H9 (cell line): ENCODE measurements at regions not wholly inside any gene's neighbourhood (a gene's known extent, or its start where the extent isn't known, plus 50 kb on each side); places are given as distances from the start of the nearest gene placed in this dataset.

Experiments used
- DNase-seq: peaks from one replicate; pipeline ENCODE4 v3.0.0-alpha.2; 2017
- H2AFZ ChIP-seq: one replicate; pipeline ENCODE4 v1.6.1; 2013; ENCODE audit warnings: mild to moderate bottlenecking, low read length, control low read depth, moderate library complexity
- H2AK5ac ChIP-seq: 2 replicates; pipeline ENCODE4 v1.6.1; 2013; ENCODE audit warnings: low read length, control low read depth, mixed read lengths; ENCODE audit not compliant: insufficient read length
- H2BK120ac ChIP-seq: one replicate; pipeline ENCODE4 v1.6.1; 2013; ENCODE audit warnings: low read depth, mild to moderate bottlenecking, low read length, control low read depth, inconsistent platforms; ENCODE audit not compliant: poor library complexity, severe bottlenecking
- H2BK12ac ChIP-seq: 2 replicates; pipeline ENCODE4 v1.6.1; 2013; ENCODE audit warnings: low read length, control low read depth, mixed read lengths, low read depth; ENCODE audit not compliant: insufficient read length
- H2BK15ac ChIP-seq: 2 replicates; pipeline ENCODE4 v1.6.1; 2013; ENCODE audit warnings: low read depth, low read length, control low read depth
- H2BK20ac ChIP-seq: one replicate; pipeline ENCODE4 v1.6.1; 2013; ENCODE audit warnings: low read depth, mild to moderate bottlenecking, low read length, control low read depth, inconsistent platforms; ENCODE audit not compliant: poor library complexity, severe bottlenecking
- H2BK5ac ChIP-seq: 2 replicates; pipeline ENCODE4 v1.6.1; 2013; ENCODE audit warnings: low read length, control low read depth, mixed read lengths; ENCODE audit not compliant: insufficient read length
- H3K14ac ChIP-seq: 2 replicates; pipeline ENCODE4 v1.6.1; 2013; ENCODE audit warnings: low read length, control low read depth; ENCODE audit not compliant: insufficient read depth
- H3K18ac ChIP-seq: 2 replicates; pipeline ENCODE4 v1.6.1; 2013; ENCODE audit warnings: low read depth, mild to moderate bottlenecking, mixed read lengths, low read length, control low read depth; ENCODE audit not compliant: insufficient read length
- H3K23ac ChIP-seq: 2 replicates; pipeline ENCODE4 v1.6.1; 2013; ENCODE audit warnings: low read length, control low read depth, mixed read lengths, low read depth; ENCODE audit not compliant: insufficient read length
- H3K23me2 ChIP-seq: 2 replicates; pipeline ENCODE4 v1.6.1; 2013; ENCODE audit warnings: low read depth, mild to moderate bottlenecking, mixed read lengths, low read length, control low read depth; ENCODE audit not compliant: insufficient read length, poor library complexity, severe bottlenecking
- H3K27ac ChIP-seq: 2 replicates; pipeline ENCODE4 v1.5.1; 2013; ENCODE audit warnings: low read length, control low read depth, mixed read lengths, low read depth; ENCODE audit not compliant: insufficient read length
- H3K27me3 ChIP-seq: 2 replicates; pipeline ENCODE4 v1.6.1; 2013; ENCODE audit warnings: low read length, control low read depth, inconsistent platforms; ENCODE audit not compliant: insufficient read depth
- H3K4ac ChIP-seq: 2 replicates; pipeline ENCODE4 v1.6.1; 2013; ENCODE audit warnings: low read depth, mild to moderate bottlenecking, control low read depth, inconsistent platforms, low read length, moderate library complexity
- H3K4me1 ChIP-seq: 2 replicates; pipeline ENCODE4 v1.6.1; 2013; ENCODE audit warnings: low read length, control low read depth, inconsistent platforms; ENCODE audit not compliant: insufficient read depth
- H3K4me2 ChIP-seq: 2 replicates; pipeline ENCODE4 v1.6.1; 2013; ENCODE audit warnings: low read length, control low read depth, mixed read lengths; ENCODE audit not compliant: insufficient read length, insufficient read depth
- H3K56ac ChIP-seq: 2 replicates; pipeline ENCODE4 v1.6.1; 2013; ENCODE audit warnings: low read depth, mild to moderate bottlenecking, mixed read lengths, low read length, control low read depth; ENCODE audit not compliant: insufficient read length
- H3K79me1 ChIP-seq: 2 replicates; pipeline ENCODE4 v1.6.1; 2013; ENCODE audit warnings: low read depth, mild to moderate bottlenecking, moderate library complexity, low read length, control low read depth, inconsistent platforms; ENCODE audit not compliant: insufficient read depth, poor library complexity, severe bottlenecking
- H3K79me2 ChIP-seq: 2 replicates; pipeline ENCODE4 v1.6.1; 2013; ENCODE audit warnings: low read length, control low read depth, inconsistent platforms; ENCODE audit not compliant: insufficient read depth
- H3K9ac ChIP-seq: 2 replicates; pipeline ENCODE4 v1.6.1; 2013; ENCODE audit warnings: low read length, control low read depth, mixed read lengths; ENCODE audit not compliant: insufficient read length; ENCODE audit errors: extremely low read depth
- H3K9me3 ChIP-seq: one replicate; pipeline ENCODE4 v1.6.1; 2013; ENCODE audit warnings: low read depth, low read length, inconsistent platforms; ENCODE audit not compliant: control insufficient read depth
- H3T11ph ChIP-seq: one replicate; pipeline ENCODE4 v1.6.1; 2013; ENCODE audit warnings: mild to moderate bottlenecking, low read length, control low read depth, inconsistent platforms
- H4K20me1 ChIP-seq: one replicate; pipeline ENCODE4 v1.6.1; 2013; ENCODE audit not compliant: control insufficient read depth, insufficient read length, insufficient read depth
- H4K5ac ChIP-seq: 2 replicates; pipeline ENCODE4 v1.6.1; 2013; ENCODE audit warnings: low read depth, mild to moderate bottlenecking, mixed read lengths, low read length, control low read depth; ENCODE audit not compliant: insufficient read length
- H4K8ac ChIP-seq: replicated peaks from 2 replicates; pipeline ENCODE4 v1.6.1; 2013; ENCODE audit warnings: low read length, control low read depth, mixed read lengths, low read depth; ENCODE audit not compliant: insufficient read length
- H4K91ac ChIP-seq: 2 replicates; pipeline ENCODE4 v1.6.1; 2013; ENCODE audit warnings: low read depth, mild to moderate bottlenecking, moderate library complexity, mixed read lengths, low read length, control low read depth; ENCODE audit not compliant: insufficient read length
- H3K27ac Mint-ChIP-seq, 3 experiments: 2 replicates in 2 of 3; 3 replicates in 1 of 3; pipeline ENCODE4 v1.8.0; 2020 to 2021; ENCODE audit warnings: mixed read lengths in 3 of 3, mild to moderate bottlenecking in 1 of 3, moderate library complexity in 1 of 3
- H3K27me3 Mint-ChIP-seq: 2 replicates; pipeline ENCODE4 v1.8.0; 2021; ENCODE audit warnings: low read depth, mild to moderate bottlenecking, moderate library complexity, mixed read lengths
- H3K36me3 Mint-ChIP-seq, 3 experiments: 2 replicates in 2 of 3; 3 replicates in 1 of 3; pipeline ENCODE4 v1.8.0; 2020 to 2021; ENCODE audit warnings: low read depth in 3 of 3, mixed read lengths in 3 of 3; ENCODE audit not compliant: insufficient read depth in 1 of 3
- H3K4me1 Mint-ChIP-seq, 2 experiments: 2 replicates each; pipeline ENCODE4 v1.8.0; 2020; ENCODE audit warnings: mixed read lengths in 2 of 2
- H3K4me3 Mint-ChIP-seq, 2 experiments: 2 replicates in 1 of 2; 3 replicates in 1 of 2; pipeline ENCODE4 v1.8.0; 2020 to 2021; ENCODE audit warnings: mild to moderate bottlenecking in 2 of 2, mixed read lengths in 2 of 2, moderate library complexity in 1 of 2
- H3K9me3 Mint-ChIP-seq, 2 experiments: 2 replicates in 1 of 2; 3 replicates in 1 of 2; pipeline ENCODE4 v1.8.0; 2020; ENCODE audit warnings: mild to moderate bottlenecking in 2 of 2, mixed read lengths in 2 of 2, moderate library complexity in 1 of 2
- WGBS: extraction: QIAGEN DNeasy Blood & Tissue Kit; methylation state at CpG from one replicate; pipeline ENCODE4 v1.1.7; 2013; ENCODE audit warnings: missing lambda C conversion rate, low lambda C conversion rate, mixed read lengths; ENCODE audit not compliant: insufficient read length; ENCODE audit errors: extremely low coverage; 5-methylcytosine and 5-hydroxymethylcytosine counted together
- TF ChIP-seq, protein P1 (sequence below): fragments of 200-600 bp; sonication (generic); conservative IDR thresholded peaks from 3 replicates; pipeline ENCODE4 v1.8.0; 2021; ENCODE audit warnings: antibody characterized with exemption, mild to moderate bottlenecking

DNA sequence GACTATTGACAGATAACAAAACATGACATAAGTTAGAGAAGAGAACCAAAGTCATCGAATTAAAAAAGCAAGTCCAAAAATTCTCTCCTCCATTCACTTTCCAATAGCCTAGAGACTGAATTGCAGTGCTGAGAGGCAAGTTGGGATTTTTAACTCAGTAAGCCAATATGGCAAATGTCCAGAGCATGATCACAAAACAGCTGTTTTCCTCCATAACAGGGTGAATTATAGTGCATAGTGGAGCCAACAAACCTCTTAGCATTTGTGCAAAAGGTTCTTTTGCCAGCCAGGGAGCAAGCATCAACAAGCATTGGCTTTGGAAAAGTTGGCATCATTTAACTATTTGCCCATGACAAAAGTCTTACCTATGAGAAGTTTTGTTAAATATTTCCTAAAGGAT is 458.8 kb upstream of the NOVA1 start:
- Histone ChIP-seq H4K91ac (no peak overlapping the region), H3T11ph (no peak overlapping the region), H3K9ac (no peak overlapping the region), H3K14ac (no peak overlapping the region), H4K8ac (no peak overlapping the region), H3K27ac (no peak overlapping the region), H4K20me1 (no peaks in the 10 kb centered on the region), H3K79me1 (no peaks in the 10 kb centered on the region), H3K9me3 (no peaks in the 10 kb centered on the region), H3K18ac (no peak overlapping the region), H2AFZ (no peak overlapping the region), H3K23me2 (no peaks in the 10 kb centered on the region), H3K4me2 (no peak overlapping the region), H2BK20ac (no peak overlapping the region), H3K27me3 (no peaks in the 10 kb centered on the region), H2BK120ac (no peak overlapping the region), H3K23ac (no peak overlapping the region), H2BK15ac (no peak overlapping the region), H3K79me2 (no peaks in the 10 kb centered on the region), H2AK5ac (no peak overlapping the region), H2BK5ac (no peak overlapping the region), H2BK12ac (no peak overlapping the region), H3K4ac (no peak overlapping the region), H4K5ac (no peak overlapping the region), H3K4me1 (no peaks in the 10 kb centered on the region), H3K56ac (no peak overlapping the region)
- H3K4me3 Mint-ChIP-seq = no peak overlapping the region
- H3K9me3 Mint-ChIP-seq = peaks cover 13 to 15% of the 10 kb centered on the region in 2 experiments; a peak in 4 of 5 replicates
- peaks cover 1% of the 10 kb centered on the region; the same call in 1 of the 2 replicates for H3K27me3 Mint-ChIP-seq
- DNase-seq = no peak
- TF ChIP-seq, protein P1, sequence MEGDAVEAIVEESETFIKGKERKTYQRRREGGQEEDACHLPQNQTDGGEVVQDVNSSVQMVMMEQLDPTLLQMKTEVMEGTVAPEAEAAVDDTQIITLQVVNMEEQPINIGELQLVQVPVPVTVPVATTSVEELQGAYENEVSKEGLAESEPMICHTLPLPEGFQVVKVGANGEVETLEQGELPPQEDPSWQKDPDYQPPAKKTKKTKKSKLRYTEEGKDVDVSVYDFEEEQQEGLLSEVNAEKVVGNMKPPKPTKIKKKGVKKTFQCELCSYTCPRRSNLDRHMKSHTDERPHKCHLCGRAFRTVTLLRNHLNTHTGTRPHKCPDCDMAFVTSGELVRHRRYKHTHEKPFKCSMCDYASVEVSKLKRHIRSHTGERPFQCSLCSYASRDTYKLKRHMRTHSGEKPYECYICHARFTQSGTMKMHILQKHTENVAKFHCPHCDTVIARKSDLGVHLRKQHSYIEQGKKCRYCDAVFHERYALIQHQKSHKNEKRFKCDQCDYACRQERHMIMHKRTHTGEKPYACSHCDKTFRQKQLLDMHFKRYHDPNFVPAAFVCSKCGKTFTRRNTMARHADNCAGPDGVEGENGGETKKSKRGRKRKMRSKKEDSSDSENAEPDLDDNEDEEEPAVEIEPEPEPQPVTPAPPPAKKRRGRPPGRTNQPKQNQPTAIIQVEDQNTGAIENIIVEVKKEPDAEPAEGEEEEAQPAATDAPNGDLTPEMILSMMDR = no peak
- peaks cover 0 to 6% (median 3%) of the 10 kb centered on the region in 3 experiments; a peak in 2 of 7 replicates for H3K36me3 Mint-ChIP-seq
- no CpG with 5 or more reads among the region's 1 CpG for WGBS
- no peak overlapping the region for H3K27ac Mint-ChIP-seq
- no peaks in the 10 kb centered on the region for H3K4me1 Mint-ChIP-seq
